ENCODE measurements at regions not wholly inside any gene's neighbourhood (a gene's known extent, or its start where the extent isn't known, plus 50 kb on each side); places are given as distances from the start of the nearest gene placed in this dataset.
"Not testable (repeated sequence)": the region's sequence is repeated elsewhere in the genome, so short reads cannot be mapped to it uniquely, and the experiment has no call there.

- Histone ChIP-seq H3F3A (ENCODE audit: low read depth) (no peaks in the 10 kb centered on the region), H3K36me3 (no peaks in the 10 kb centered on the region), H3K27me3 (no peaks in the 10 kb centered on the region), H4K20me1 (ENCODE audit: low read depth) (no peaks in the 10 kb centered on the region), H3K9ac (no peak overlapping the region), H2AFZ (replicated peaks) (no peak overlapping the region), H3K27ac (no peak overlapping the region), H3K79me2 (ENCODE audit: low read depth) (no peaks in the 10 kb centered on the region), H3K4me1 (peaks cover 2% of the 10 kb centered on the region), H3K9me3 (ENCODE audit: low read depth) (no peaks in the 10 kb centered on the region), H3K4me2 (no peak overlapping the region), H3K4me3 (no peak overlapping the region)
- DNase-seq (ENCODE audit: low spot score): no peak
- Mint-ChIP-seq H3K9me3 (peaks cover 3% of the 10 kb centered on the region), H3K4me3 (no peak overlapping the region), H3K27me3 (ENCODE audit: insufficient read depth, low read depth) (no peaks in the 10 kb centered on the region), H3K36me3 (no peaks in the 10 kb centered on the region), H3K4me1 (no peaks in the 10 kb centered on the region), H3K27ac (no peak overlapping the region)
- no peak for TF ChIP-seq EZH2 (IDR thresholded peaks at IDR 0.05)
- TF ChIP-seq CTCF (IDR thresholded peaks at IDR 0.05): no peak
- no peak for TF ChIP-seq EZH2phosphoT487 (IDR thresholded peaks at IDR 0.05)
Measured at GRCh38 chr12:25684070-25684469, 131.0 kb upstream of the LMNTD1 start.

GRCh38 chr12:25686351-25686750 is 133.3 kb upstream of the LMNTD1 start:
- peaks cover 8% of the 10 kb centered on the region for H3K4me1 ChIP-seq
- no peak overlapping the region for H3K27ac ChIP-seq
- H3K4me3 Mint-ChIP-seq: no peak overlapping the region
- no peaks in the 10 kb centered on the region for H3K36me3 Mint-ChIP-seq
- no peaks in the 10 kb centered on the region for H3F3A ChIP-seq (ENCODE audit: low read depth)
- H3K36me3 ChIP-seq: no peaks in the 10 kb centered on the region
- no peak overlapping the region for H3K27ac Mint-ChIP-seq
- H4K20me1 ChIP-seq (ENCODE audit: low read depth): no peaks in the 10 kb centered on the region
- H2AFZ ChIP-seq (replicated peaks): no peak overlapping the region
- no peaks in the 10 kb centered on the region for H3K4me1 Mint-ChIP-seq
- H3K4me3 ChIP-seq: no peak overlapping the region
- H3K9me3 Mint-ChIP-seq: peaks cover 3% of the 10 kb centered on the region
- H3K79me2 ChIP-seq (ENCODE audit: low read depth): no peaks in the 10 kb centered on the region
- H3K9me3 ChIP-seq (ENCODE audit: low read depth): no peaks in the 10 kb centered on the region
- no peaks in the 10 kb centered on the region for H3K27me3 Mint-ChIP-seq (ENCODE audit: insufficient read depth, low read depth)
- no peak for DNase-seq (ENCODE audit: low spot score)
- H3K4me2 ChIP-seq: no peak overlapping the region
- no peak overlapping the region for H3K9ac ChIP-seq
- H3K27me3 ChIP-seq: no peaks in the 10 kb centered on the region
- no peak for TF ChIP-seq EZH2 (IDR thresholded peaks at IDR 0.05)
- TF ChIP-seq CTCF (IDR thresholded peaks at IDR 0.05): no peak
- no peak for TF ChIP-seq EZH2phosphoT487 (IDR thresholded peaks at IDR 0.05)

GRCh38 chr12:25687226-25687625 is 134.1 kb upstream of the LMNTD1 start:
- H3K36me3 ChIP-seq: no peaks in the 10 kb centered on the region
- H3K79me2 ChIP-seq (ENCODE audit: low read depth): no peaks in the 10 kb centered on the region
- H3K4me3 ChIP-seq: no peak overlapping the region
- H3K4me2 ChIP-seq: no peak overlapping the region
- H3K27ac ChIP-seq: no peak overlapping the region
- no peaks in the 10 kb centered on the region for H3K36me3 Mint-ChIP-seq
- H3K9me3 Mint-ChIP-seq: peaks cover 3% of the 10 kb centered on the region
- peaks cover 3% of the 10 kb centered on the region for H3K27me3 Mint-ChIP-seq (ENCODE audit: insufficient read depth, low read depth)
- peaks cover 8% of the 10 kb centered on the region for H3K4me1 ChIP-seq
- DNase-seq (ENCODE audit: low spot score): no peak
- H3K9me3 ChIP-seq (ENCODE audit: low read depth): no peaks in the 10 kb centered on the region
- no peak for TF ChIP-seq CTCF (IDR thresholded peaks at IDR 0.05)
- TF ChIP-seq EZH2phosphoT487 (IDR thresholded peaks at IDR 0.05): no peak
- no peak for TF ChIP-seq EZH2 (IDR thresholded peaks at IDR 0.05)
- no peaks in the 10 kb centered on the region for H3F3A ChIP-seq (ENCODE audit: low read depth)
- no peak overlapping the region for H3K4me3 Mint-ChIP-seq
- no peaks in the 10 kb centered on the region for H4K20me1 ChIP-seq (ENCODE audit: low read depth)
- no peak overlapping the region for H2AFZ ChIP-seq (replicated peaks)
- H3K27ac Mint-ChIP-seq: no peak overlapping the region
- no peak overlapping the region for H3K9ac ChIP-seq
- peaks cover 6% of the 10 kb centered on the region for H3K4me1 Mint-ChIP-seq
- no peaks in the 10 kb centered on the region for H3K27me3 ChIP-seq

GRCh38 chr12:25688851-25689250 is 135.8 kb upstream of the LMNTD1 start:
- H3F3A ChIP-seq (ENCODE audit: low read depth); H3K9me3 ChIP-seq (ENCODE audit: low read depth); H3K4me1 ChIP-seq; H4K20me1 ChIP-seq (ENCODE audit: low read depth); H3K27me3 Mint-ChIP-seq (ENCODE audit: insufficient read depth, low read depth); H3K4me3 ChIP-seq; H3K9ac ChIP-seq; H3K9me3 Mint-ChIP-seq; H3K27ac ChIP-seq; DNase-seq (ENCODE audit: low spot score); H2AFZ ChIP-seq (replicated peaks); H3K36me3 ChIP-seq; H3K27me3 ChIP-seq; H3K4me3 Mint-ChIP-seq; H3K27ac Mint-ChIP-seq; H3K4me2 ChIP-seq; H3K36me3 Mint-ChIP-seq; H3K4me1 Mint-ChIP-seq; H3K79me2 ChIP-seq (ENCODE audit: low read depth): not testable (repeated sequence)

All from neural progenitor cell (in vitro differentiated cells).